PC-9 (cell line): ENCODE measurements at regions not wholly inside any gene's neighbourhood (a gene's known extent, or its start where the extent isn't known, plus 50 kb on each side); places are given as distances from the start of the nearest gene placed in this dataset.

Experiments
- BruUV-seq: library from RNA; stranded (reverse); fragments of 400-500 nt; replicated peaks from 2 replicates; lab custom pipeline; 2021; lab: Mats Ljungman, UMichigan
- CTCF ChIA-PET: fragments of 300-600 bp; sonication (Branson Sonifier 250); formaldehyde crosslinking; loops from one replicate; lab custom pipeline; 2022; ENCODE audit warnings: antibody characterized with exemption; lab: Charles Lee
- POLR2A ChIA-PET: fragments of 300-600 bp; sonication (Branson Sonifier 250); formaldehyde crosslinking; loops from one replicate; lab custom pipeline; 2022; ENCODE audit warnings: antibody characterized with exemption; ENCODE audit not compliant: unreplicated experiment; lab: Charles Lee
- DNase-seq, 2 experiments: peaks; one replicate each; pipeline versions ENCODE4 v3.0.0 to v3.0.0-alpha.2; 2015 to 2022; ENCODE audit warnings: mixed read lengths in 1 of 2
- H2AFZ ChIP-seq: fragments of 200-600 bp; sonication (generic); 2 replicates; pipeline ENCODE4 v1.8.1; 2017; ENCODE audit warnings: antibody characterized with exemption
- H3F3A ChIP-seq: fragments of 200-600 bp; sonication (generic); 2 replicates; pipeline ENCODE4 v1.8.1; 2017; ENCODE audit warnings: antibody characterized with exemption, mild to moderate bottlenecking, low read depth; ENCODE audit not compliant: insufficient read depth
- H3K27ac ChIP-seq: fragments of 200-600 bp; sonication (generic); 2 replicates; pipeline ENCODE4 v1.6.1; 2016; ENCODE audit warnings: mixed run types
- H3K27me3 ChIP-seq: fragments of 200-600 bp; sonication (generic); 2 replicates; pipeline ENCODE4 v1.6.1; 2016; ENCODE audit warnings: low read depth, mixed run types; ENCODE audit not compliant: insufficient read depth
- H3K36me3 ChIP-seq: fragments of 200-600 bp; sonication (generic); 2 replicates; pipeline ENCODE4 v1.6.1; 2016; ENCODE audit warnings: low read depth, mixed run types
- H3K4me1 ChIP-seq: fragments of 200-600 bp; sonication (generic); replicated peaks from 2 replicates; pipeline ENCODE4 v1.6.1; 2016; ENCODE audit warnings: mixed run types; ENCODE audit not compliant: insufficient read depth
- H3K4me2 ChIP-seq: fragments of 200-600 bp; sonication (generic); 2 replicates; pipeline ENCODE4 v1.6.1; 2017; ENCODE audit warnings: mixed run types
- H3K4me3 ChIP-seq: fragments of 200-600 bp; sonication (generic); 2 replicates; pipeline ENCODE4 v1.6.1; 2016; ENCODE audit warnings: mixed run types
- H3K79me2 ChIP-seq: fragments of 200-600 bp; sonication (generic); 2 replicates; pipeline ENCODE4 v1.6.1; 2017; ENCODE audit warnings: low read depth, mixed run types
- H3K9me2 ChIP-seq: fragments of 200-600 bp; sonication (generic); 2 replicates; pipeline ENCODE4 v1.8.1; 2017; ENCODE audit warnings: mild to moderate bottlenecking; ENCODE audit not compliant: insufficient read depth
- H3K9me3 ChIP-seq: fragments of 200-600 bp; sonication (generic); 2 replicates; pipeline ENCODE4 v1.8.1; 2016; ENCODE audit warnings: low read depth; ENCODE audit not compliant: insufficient read depth
- H4K20me1 ChIP-seq: fragments of 200-600 bp; sonication (generic); 2 replicates; pipeline ENCODE4 v1.8.1; 2017; ENCODE audit not compliant: insufficient read depth
- EZH2 ChIP-seq: fragments of 200-600 bp; sonication (generic); IDR thresholded peaks from 2 replicates; pipeline ENCODE4 v1.8.0; 2017; ENCODE audit warnings: antibody characterized with exemption, low read depth
- intact Hi-C: fragments of 100-400 bp; cut with micrococcal nuclease; formaldehyde crosslinking; loops from one replicate; pipeline ENCODE4 v1.10.0; 2022; ENCODE audit not compliant: unreplicated experiment
- TF ChIP-seq, protein P1 (sequence below): fragments of 200-600 bp; sonication (generic); conservative IDR thresholded peaks from 2 replicates; pipeline ENCODE4 v1.6.1; 2017; ENCODE audit warnings: mixed run types, antibody characterized with exemption, mild to moderate bottlenecking, moderate library complexity

DNA sequence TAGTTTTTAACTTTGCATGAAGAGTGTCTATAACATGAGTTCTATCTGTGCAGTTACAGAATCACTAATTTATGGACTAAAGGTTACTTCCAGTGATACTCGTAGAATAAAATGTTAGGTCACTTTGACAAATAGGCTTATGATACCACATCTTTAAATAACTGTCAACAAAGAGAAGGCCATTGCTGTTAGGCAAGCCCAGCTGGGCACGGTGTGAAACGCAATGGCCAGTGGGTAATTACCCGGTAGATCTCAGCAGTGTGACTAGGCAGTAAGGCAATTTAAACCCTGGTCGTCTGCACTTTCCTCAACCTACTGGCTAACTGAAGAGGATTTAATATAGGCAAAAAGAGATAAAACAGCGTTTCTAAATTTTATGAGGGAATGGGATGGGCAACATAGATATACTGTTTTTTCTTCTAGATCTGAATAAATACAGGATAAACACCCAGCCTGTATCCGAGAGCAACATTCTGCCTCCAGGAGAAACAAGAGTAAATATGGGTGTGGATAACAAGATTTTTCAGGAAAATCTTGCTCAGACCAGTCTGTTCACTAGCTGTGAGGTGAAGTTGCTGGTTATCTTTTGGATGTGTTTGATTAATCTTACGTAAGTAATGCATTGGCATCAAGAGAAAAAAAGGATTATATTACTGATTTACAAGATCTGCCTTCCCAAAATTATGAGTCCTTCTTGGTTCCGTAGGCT lies 631.3 kb downstream of the EFNB2 start:
- H3K79me2 ChIP-seq = no peaks in the 10 kb centered on the region
- peak overlapping the region; percentile 51 for H3K4me2 ChIP-seq
- POLR2A ChIA-PET = no interaction called here
- H3K36me3 ChIP-seq = no peaks in the 10 kb centered on the region
- no peaks in the 10 kb centered on the region for H3K27me3 ChIP-seq
- peak overlapping the region; percentile 58 for H2AFZ ChIP-seq
- peaks cover 21% of the 10 kb centered on the region for H3K4me1 ChIP-seq
- intact Hi-C loops = no loop called here
- TF ChIP-seq, protein P1, sequence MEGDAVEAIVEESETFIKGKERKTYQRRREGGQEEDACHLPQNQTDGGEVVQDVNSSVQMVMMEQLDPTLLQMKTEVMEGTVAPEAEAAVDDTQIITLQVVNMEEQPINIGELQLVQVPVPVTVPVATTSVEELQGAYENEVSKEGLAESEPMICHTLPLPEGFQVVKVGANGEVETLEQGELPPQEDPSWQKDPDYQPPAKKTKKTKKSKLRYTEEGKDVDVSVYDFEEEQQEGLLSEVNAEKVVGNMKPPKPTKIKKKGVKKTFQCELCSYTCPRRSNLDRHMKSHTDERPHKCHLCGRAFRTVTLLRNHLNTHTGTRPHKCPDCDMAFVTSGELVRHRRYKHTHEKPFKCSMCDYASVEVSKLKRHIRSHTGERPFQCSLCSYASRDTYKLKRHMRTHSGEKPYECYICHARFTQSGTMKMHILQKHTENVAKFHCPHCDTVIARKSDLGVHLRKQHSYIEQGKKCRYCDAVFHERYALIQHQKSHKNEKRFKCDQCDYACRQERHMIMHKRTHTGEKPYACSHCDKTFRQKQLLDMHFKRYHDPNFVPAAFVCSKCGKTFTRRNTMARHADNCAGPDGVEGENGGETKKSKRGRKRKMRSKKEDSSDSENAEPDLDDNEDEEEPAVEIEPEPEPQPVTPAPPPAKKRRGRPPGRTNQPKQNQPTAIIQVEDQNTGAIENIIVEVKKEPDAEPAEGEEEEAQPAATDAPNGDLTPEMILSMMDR = no peak
- no peak for TF ChIP-seq EZH2
- peak in 1 of 2 experiments; percentile 90 for DNase-seq
- CTCF ChIA-PET = no interaction called here
- BruUV-seq = no TSS peak
- H3K27ac ChIP-seq = peak overlapping the region; percentile 52
- peak overlapping the region; percentile 25; the same call in 1 of the 2 replicates for H3K4me3 ChIP-seq
- H3K9me2 ChIP-seq = no peaks in the 10 kb centered on the region
- H4K20me1 ChIP-seq = no peaks in the 10 kb centered on the region
- no peaks in the 10 kb centered on the region for H3K9me3 ChIP-seq
- peaks cover 11% of the 10 kb centered on the region; the same call in 1 of the 2 replicates for H3F3A ChIP-seq

DNA sequence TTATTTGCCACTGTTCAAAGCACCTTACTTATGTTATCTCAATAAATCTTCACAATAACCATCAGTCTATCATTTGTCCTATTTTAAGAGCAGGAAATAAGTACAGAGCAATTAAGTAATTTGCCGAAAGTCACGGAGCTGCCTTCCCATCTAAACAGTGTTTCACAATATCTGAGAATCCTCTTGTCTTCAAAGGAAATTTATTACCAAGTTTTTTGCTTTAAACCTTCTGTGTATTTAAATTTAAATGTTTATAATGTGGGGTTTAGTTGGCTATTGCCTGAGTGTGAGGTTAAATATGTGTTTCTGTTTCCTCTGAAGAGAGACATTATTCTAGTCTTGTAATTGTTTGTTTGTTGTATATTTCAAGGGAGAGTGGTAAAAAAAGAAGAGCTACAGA lies 633.1 kb downstream of the EFNB2 start:
- TF ChIP-seq EZH2 = no peak
- TF ChIP-seq, protein P1 = no peak
- Histone ChIP-seq H3K4me1 (peaks cover 21% of the 10 kb centered on the region), H3K9me2 (no peaks in the 10 kb centered on the region), H3F3A (peaks cover 11% of the 10 kb centered on the region; the same call in 1 of the 2 replicates), H3K36me3 (no peaks in the 10 kb centered on the region), H3K27me3 (no peaks in the 10 kb centered on the region), H3K4me2 (no peak overlapping the region), H3K27ac (no peak overlapping the region), H2AFZ (no peak overlapping the region), H4K20me1 (no peaks in the 10 kb centered on the region), H3K9me3 (no peaks in the 10 kb centered on the region), H3K79me2 (no peaks in the 10 kb centered on the region), H3K4me3 (no peak overlapping the region)
- no TSS peak for BruUV-seq
- ChIA-PET CTCF (no interaction called here), POLR2A (no interaction called here)
- intact Hi-C loops = no loop called here
- no peak for DNase-seq

DNA sequence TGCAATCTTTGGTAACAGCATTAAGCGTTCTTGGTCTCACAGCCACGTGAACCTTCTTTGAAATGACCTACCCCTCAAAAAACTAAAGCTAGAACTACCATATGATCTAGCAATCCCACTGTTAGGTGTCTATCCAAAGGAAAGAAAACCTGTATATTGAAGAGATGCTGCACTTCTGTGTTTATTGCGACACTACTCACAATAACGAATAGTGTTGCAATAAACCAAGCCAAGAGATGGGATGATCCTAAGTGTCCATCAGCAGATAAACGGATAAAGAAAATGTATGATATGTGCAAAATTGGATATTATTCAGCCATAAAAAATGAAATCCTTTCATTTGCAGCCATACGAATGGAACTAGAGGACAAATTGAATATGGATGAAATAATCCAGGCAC lies 637.9 kb downstream of the EFNB2 start:
- H3K9me3 ChIP-seq = no peaks in the 10 kb centered on the region
- H3K27me3 ChIP-seq = no peaks in the 10 kb centered on the region
- H3F3A ChIP-seq = no peaks in the 10 kb centered on the region
- DNase-seq = no peak
- no peak for TF ChIP-seq EZH2
- TF ChIP-seq, protein P1 = no peak
- H3K4me3 ChIP-seq = no peak overlapping the region
- no peak overlapping the region for H2AFZ ChIP-seq
- CTCF ChIA-PET = no interaction called here
- BruUV-seq = no TSS peak
- no peaks in the 10 kb centered on the region for H3K79me2 ChIP-seq
- no peaks in the 10 kb centered on the region for H3K9me2 ChIP-seq
- intact Hi-C loops = no loop called here
- H3K27ac ChIP-seq = no peak overlapping the region
- no peak overlapping the region for H3K4me2 ChIP-seq
- no peaks in the 10 kb centered on the region for H4K20me1 ChIP-seq
- H3K36me3 ChIP-seq = no peaks in the 10 kb centered on the region
- POLR2A ChIA-PET = no interaction called here
- H3K4me1 ChIP-seq = no peaks in the 10 kb centered on the region
